Testis (tissue), 2 donors: ENCODE measurements at regions not wholly inside any gene's neighbourhood (a gene's known extent, or its start where the extent isn't known, plus 50 kb on each side); places are given as distances from the start of the nearest gene placed in this dataset.

Experiments
- CTCF ChIP-seq, 3 experiments: fragments of 450-650 bp in 2 of 3; fragments of 200-600 bp in 1 of 3; sonication (generic) in 1 of 3; IDR thresholded peaks; one replicate each; pipeline ENCODE4 v1.5.1; 2016 to 2019; ENCODE audit warnings: antibody characterized with exemption in 3 of 3, mild to moderate bottlenecking in 2 of 3, moderate library complexity in 1 of 3
- POLR2A ChIP-seq: fragments of 450-650 bp; IDR thresholded peaks from one replicate; pipeline ENCODE4 v1.6.1; 2017; ENCODE audit warnings: antibody characterized with exemption, mild to moderate bottlenecking, moderate library complexity

GRCh38 chr5:67409126-67409777, 212.7 kb upstream of the CD180 start:
- TF ChIP-seq CTCF (IDR thresholded peaks at IDR 0.05), result no peak
- no peak for TF ChIP-seq POLR2A
